ENCODE measurements at regions not wholly inside any gene's neighbourhood (a gene's known extent, or its start where the extent isn't known, plus 50 kb on each side); places are given as distances from the start of the nearest gene placed in this dataset.

DNA sequence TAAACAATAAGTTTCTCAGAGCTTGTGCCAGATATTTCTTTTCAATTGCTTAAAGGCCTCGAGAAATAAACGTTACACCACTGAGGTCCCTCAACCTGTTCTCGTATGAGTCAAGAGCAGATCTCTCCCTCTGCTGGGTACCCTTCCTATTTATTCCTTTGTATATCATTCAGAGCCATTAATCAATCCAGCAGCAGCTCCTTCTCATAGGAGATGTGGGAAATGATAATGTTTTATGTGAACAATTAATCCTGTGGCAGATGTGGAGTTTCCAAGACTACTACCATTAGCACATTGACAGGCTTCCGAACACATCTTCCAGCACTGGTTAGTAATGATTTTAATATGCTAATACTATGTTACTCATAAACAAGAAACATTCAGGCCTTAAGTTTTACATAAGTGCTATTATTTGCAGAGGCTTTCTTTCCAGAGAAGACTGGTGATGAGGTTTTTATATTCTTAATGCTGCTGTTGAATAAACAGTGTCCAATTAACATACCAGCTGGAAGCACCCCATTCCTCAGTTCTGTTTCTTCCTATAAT is 196.5 kb downstream of the ZNF608 start:
- ATAC-seq (no peak), DNase-seq (no peak)
- no peaks in the 10 kb centered on the region for H3K27me3 ChIP-seq (ENCODE audit: low read depth)
- H3K36me3 ChIP-seq: no peaks in the 10 kb centered on the region
- TF ChIP-seq, protein P1, sequence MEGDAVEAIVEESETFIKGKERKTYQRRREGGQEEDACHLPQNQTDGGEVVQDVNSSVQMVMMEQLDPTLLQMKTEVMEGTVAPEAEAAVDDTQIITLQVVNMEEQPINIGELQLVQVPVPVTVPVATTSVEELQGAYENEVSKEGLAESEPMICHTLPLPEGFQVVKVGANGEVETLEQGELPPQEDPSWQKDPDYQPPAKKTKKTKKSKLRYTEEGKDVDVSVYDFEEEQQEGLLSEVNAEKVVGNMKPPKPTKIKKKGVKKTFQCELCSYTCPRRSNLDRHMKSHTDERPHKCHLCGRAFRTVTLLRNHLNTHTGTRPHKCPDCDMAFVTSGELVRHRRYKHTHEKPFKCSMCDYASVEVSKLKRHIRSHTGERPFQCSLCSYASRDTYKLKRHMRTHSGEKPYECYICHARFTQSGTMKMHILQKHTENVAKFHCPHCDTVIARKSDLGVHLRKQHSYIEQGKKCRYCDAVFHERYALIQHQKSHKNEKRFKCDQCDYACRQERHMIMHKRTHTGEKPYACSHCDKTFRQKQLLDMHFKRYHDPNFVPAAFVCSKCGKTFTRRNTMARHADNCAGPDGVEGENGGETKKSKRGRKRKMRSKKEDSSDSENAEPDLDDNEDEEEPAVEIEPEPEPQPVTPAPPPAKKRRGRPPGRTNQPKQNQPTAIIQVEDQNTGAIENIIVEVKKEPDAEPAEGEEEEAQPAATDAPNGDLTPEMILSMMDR (IDR thresholded peaks at IDR 0.05): no peak
- no peaks in the 10 kb centered on the region for H3K9me3 ChIP-seq
- no peak overlapping the region for H3K27ac ChIP-seq
- intact Hi-C loops (cut with DNase I): no loop called here
- no peak overlapping the region for H3K4me3 ChIP-seq
- no peaks in the 10 kb centered on the region for H3K4me1 ChIP-seq

DNA sequence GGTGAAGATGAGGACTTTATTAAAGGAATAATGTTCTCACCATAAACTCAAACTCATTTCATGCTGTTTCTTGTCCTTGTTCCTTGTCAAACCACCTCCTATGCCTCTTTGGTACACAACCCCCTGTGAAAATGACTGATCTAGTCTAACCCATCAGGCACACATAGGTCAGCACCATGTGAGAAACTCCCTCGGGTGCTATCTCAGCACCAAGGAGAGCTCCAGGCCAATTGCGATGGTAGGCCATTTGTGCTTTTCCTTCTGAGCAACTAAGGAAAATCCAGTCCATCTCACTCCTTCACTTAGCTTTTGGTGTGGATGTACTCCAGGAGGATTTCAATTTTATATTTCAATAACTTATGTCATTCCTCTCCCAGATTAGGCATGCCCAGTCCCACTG is 199.8 kb downstream of the ZNF608 start:
- Histone ChIP-seq H3K4me1 (no peaks in the 10 kb centered on the region), H3K36me3 (no peaks in the 10 kb centered on the region), H3K4me3 (no peak overlapping the region), H3K27me3 (ENCODE audit: low read depth) (no peaks in the 10 kb centered on the region), H3K27ac (no peak overlapping the region), H3K9me3 (no peaks in the 10 kb centered on the region)
- ATAC-seq (no peak), DNase-seq (no peak)
- intact Hi-C loops (cut with DNase I): no loop called here
- TF ChIP-seq, protein P1 (IDR thresholded peaks at IDR 0.05): no peak

DNA sequence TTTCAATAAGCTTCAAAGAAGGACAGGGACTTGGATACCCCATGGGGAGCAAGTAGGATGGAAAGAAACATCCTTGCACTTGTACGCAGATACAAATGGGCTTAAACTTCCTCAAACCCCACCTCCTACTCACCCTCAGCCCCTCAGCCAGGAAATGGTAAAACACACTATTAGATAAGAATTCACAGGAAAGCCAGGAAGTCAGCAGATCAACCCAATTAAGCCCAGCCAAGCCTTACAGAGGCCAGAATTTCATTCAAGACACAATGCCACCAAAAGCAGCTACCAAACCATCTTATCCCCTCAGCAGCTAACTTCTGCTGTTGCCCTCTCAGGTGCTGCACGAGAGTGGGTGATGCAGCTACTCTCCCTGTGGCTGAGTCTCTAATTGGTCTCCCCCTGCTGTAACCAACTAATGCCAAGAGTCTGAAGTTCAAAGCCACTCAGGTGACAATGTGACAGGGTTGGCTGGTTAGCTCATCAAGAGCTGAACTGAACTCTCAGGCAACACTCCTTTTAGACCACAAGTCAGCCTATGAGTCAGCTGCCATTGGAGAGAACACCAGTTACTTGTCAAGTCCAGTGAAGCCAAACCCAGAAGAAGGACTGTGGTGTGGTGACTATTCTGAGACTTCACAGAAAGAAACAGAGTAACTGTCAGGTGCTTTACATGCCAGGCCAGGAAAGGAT is 201.9 kb downstream of the ZNF608 start:
- H3K36me3 ChIP-seq: no peaks in the 10 kb centered on the region
- intact Hi-C loops (cut with DNase I): no loop called here
- H3K4me3 ChIP-seq: no peak overlapping the region
- DNase-seq (no peak), ATAC-seq (no peak)
- H3K27ac ChIP-seq: no peak overlapping the region
- no peaks in the 10 kb centered on the region for H3K4me1 ChIP-seq
- no peaks in the 10 kb centered on the region for H3K9me3 ChIP-seq
- TF ChIP-seq, protein P1 (IDR thresholded peaks at IDR 0.05): no peak
- H3K27me3 ChIP-seq (ENCODE audit: low read depth): no peaks in the 10 kb centered on the region

DNA sequence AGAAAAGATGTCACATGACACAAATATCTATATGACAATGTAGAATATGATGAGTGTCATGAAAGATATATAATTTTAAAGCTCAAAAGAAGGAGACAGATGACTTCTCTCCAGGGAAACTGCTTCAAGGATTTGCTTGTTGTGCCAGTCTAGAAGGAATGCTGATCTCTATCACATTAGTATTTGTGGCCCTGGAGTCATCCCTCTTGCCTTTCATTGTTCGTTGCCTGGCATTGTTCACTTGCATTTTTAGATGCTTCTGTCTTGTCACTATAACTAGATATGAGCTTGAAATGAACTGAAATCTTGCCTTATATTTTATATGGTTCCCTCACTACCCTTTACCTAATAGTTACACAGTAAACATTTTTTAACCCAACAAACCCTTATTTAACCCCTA is 207.5 kb downstream of the ZNF608 start:
- ATAC-seq: no peak
- intact Hi-C loops (cut with DNase I): no loop called here
- no peaks in the 10 kb centered on the region for H3K4me1 ChIP-seq
- H3K27ac ChIP-seq: no peak overlapping the region
- no peaks in the 10 kb centered on the region for H3K9me3 ChIP-seq
- no peak overlapping the region for H3K4me3 ChIP-seq
- no peaks in the 10 kb centered on the region for H3K27me3 ChIP-seq (ENCODE audit: low read depth)
- H3K36me3 ChIP-seq: no peaks in the 10 kb centered on the region
- TF ChIP-seq, protein P1 (IDR thresholded peaks at IDR 0.05): no peak
- no peak for DNase-seq

DNA sequence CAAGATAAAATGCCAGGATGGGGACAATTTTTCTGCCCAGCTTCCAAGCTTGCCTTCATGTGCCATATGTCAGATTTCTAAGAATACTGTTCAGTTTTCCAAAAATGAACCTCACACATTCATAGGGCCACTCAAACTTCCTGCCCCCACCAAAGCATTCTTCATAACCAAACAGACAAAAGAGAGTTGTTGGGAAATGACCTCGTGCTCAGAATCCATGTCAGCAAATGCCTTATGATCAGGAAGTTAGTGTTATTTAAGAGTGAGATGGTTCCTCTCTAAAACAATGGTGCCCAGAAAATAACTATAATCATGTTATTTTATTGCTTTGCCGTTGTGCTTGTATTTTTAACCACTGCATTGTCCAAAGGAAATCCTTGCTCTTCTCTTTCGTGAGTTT is 208.2 kb downstream of the ZNF608 start:
- no peaks in the 10 kb centered on the region for H3K36me3 ChIP-seq
- H3K27ac ChIP-seq: no peak overlapping the region
- no peak for DNase-seq

More for the DNA sequence above, 208.2 kb downstream of the ZNF608 start:
- H3K4me1 ChIP-seq: no peaks in the 10 kb centered on the region
- no peak overlapping the region for H3K4me3 ChIP-seq
- H3K27me3 ChIP-seq (ENCODE audit: low read depth): no peaks in the 10 kb centered on the region
- TF ChIP-seq, protein P1 (IDR thresholded peaks at IDR 0.05): no peak
- H3K9me3 ChIP-seq: no peaks in the 10 kb centered on the region
- intact Hi-C loops (cut with DNase I): no loop called here
- ATAC-seq: no peak
